GM18520 (cell line): ENCODE measurements at regions not wholly inside any gene's neighbourhood (a gene's known extent, or its start where the extent isn't known, plus 50 kb on each side); places are given as distances from the start of the nearest gene placed in this dataset.

Experiments
- ATAC-seq: cut with Tn5 transposase; IDR thresholded peaks from one replicate; pipeline ENCODE4 v1.9.1; 2021; ENCODE audit not compliant: unreplicated experiment

DNA sequence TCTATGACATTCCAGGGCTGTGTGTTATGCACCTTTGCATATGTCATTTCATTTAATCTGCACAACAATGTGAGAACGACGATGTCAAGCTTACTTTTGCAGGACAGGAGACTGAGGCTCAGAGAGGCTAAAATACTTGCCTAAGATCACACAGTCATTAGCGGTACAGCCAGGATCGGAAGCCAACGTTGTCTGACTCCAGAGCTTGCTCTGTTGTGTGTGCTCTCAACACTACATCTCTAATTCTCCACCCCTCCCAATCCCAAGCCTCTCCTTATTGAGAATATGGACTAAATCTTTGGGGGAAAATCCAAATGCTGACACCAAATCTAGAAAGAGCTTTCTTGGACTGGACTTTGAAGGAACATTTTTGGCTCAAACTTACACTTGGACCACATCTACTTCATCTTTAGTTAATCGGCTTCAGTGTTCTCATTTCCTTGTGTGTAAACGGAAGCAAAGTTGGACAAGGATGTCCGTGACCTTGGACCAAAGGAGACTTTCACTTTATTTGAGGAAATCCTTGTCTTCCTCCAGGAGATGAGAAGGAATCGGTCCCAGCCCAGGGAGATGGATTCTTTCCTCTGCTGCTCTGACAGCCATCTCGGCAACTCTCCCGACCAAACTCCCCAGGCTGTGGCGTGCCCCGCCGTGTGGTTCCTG lies 242.4 kb downstream of the LPIN1 start:
- ATAC-seq = no peak

DNA sequence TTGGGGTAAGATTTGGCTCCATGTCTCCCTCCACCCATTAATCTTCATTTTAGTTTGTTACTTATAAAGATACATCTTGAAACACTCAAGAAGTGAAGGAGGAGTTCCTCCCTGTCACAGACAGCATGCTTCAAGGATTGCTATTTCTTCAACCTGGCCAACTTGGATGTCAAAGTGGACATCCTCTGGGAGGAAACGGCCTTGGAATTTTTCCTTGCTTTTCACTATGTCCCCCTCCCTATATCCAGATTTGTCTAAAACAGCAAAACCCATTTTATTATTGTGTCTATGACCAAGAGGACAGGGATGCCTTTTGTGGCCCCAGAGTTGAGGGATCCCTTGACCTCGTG lies 242.9 kb downstream of the LPIN1 start:
- no peak for ATAC-seq

DNA sequence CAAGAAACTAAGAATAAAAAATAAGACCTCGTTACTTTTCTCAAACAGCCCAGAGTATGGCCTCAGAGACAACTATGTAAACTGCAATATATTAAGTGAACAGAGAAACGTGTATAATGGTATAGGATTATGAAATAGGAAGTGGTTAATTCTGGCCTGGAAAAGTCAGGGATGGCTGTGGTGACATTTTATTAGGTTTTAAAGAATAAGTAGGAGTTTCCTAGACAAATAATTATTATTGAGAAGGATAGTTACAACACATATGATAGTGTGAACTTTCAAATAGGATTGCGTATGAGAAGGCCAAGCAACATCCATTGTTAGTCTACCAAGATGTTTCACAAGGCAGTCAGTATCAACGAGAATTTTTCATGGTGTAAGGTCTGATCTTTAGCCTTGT lies 244.1 kb downstream of the LPIN1 start:
- ATAC-seq = no peak

DNA sequence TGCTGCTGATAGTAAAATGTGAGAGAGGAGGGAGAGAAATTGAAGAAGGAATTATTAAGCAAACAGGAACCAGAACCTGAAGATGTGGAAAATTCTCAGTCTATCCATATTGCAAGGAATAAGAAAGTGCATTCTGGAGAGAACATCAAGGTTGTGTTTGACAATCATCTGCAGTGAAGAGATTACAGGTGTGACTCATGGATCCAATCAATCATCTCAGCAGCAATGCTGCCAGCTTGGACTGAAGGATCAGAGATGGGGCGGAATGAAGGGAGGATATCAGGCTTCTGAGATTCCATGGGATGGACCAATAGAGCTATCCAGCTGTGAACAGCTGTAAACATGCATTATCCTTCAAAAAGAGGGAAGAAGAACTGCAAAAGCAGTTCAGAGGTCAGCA lies 247.3 kb downstream of the LPIN1 start:
- ATAC-seq = no peak

DNA sequence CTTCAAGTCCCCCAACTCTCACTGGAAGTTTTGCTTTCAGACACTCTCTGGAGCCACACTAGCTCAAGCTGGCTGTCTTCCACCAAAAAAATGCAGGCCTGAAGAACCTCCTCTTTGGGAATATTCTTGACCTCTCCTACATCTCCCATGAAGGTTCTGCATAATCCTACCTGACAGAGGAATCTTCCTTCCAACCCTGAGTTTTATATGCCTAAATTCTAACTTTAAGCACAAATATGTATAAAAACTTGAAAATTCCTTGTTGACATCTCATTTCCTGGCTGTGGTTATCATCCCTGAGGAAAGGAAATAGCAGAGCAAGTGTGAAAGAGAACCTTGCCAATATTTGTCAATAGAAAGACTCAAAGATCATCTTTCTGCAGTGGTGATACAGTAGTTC lies 249.0 kb downstream of the LPIN1 start:
- ATAC-seq = no peak

DNA sequence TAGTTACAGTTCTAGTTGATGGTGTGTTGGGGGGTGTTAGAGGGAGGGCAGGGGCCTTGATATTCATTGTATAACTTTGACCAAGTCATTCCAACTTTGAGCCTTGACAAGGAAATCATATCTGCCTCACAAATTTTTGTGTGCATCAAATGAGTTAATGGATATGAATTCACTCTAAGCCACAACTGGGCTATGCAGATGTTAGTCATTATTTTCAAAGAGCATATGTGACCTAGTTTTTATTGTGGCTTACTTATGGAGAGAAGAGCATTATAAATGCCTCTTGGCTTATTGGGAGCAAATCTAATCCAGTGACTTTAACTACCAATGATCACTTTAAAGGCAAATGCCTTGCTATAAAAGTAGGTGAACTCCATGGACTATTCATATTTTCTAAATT lies 250.2 kb downstream of the LPIN1 start:
- ATAC-seq = no peak

- ATAC-seq = no peak
These were observed 250.7 kb downstream of the LPIN1 start for GRCh38 chr2:11997142-11997541.

DNA sequence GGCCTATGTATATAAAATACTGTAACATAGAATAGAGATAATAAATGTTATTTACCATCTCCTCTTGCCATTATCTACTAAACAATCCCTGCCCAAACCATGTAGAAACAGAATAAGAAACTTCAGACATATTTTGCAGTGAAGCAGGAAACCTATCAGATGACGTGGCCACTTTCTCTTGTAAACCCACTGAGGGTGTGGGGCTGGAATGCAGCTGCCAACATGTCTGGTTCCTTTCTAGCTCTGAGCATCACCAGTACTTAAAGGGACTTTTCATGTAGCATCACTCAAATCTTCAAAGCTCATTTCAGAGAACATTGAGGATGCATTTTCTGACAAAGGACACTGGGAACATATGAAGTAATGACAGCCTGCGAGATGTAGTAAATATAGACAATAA lies 251.8 kb downstream of the LPIN1 start:
- no peak for ATAC-seq

GRCh38 chr2:11998626-11999378 lies 252.4 kb downstream of the LPIN1 start:
- no peak for ATAC-seq

DNA sequence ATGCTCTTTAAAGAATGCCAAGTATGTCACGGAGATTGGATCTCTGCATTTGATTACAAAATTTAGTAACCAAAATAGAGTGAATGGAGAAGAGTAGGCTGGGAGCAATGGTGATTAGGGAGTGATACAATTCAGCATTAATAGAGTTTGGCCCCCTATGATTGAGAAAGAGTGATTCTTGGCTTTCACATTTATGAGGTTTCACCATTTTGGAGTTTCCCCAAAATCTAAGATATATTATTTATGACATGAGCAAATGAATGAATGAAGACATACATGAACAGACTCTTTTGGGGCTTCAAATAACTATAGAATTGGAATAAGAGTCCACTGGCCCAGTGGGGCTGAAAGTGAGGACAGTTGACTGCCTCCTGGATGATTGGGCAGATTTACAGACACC lies 255.2 kb downstream of the LPIN1 start:
- no peak for ATAC-seq

- ATAC-seq = no peak
These were observed 255.8 kb downstream of the LPIN1 start for GRCh38 chr2:12002215-12002614.

- ATAC-seq = no peak
These were observed 258.3 kb downstream of the LPIN1 start for GRCh38 chr2:12004713-12005112.

DNA sequence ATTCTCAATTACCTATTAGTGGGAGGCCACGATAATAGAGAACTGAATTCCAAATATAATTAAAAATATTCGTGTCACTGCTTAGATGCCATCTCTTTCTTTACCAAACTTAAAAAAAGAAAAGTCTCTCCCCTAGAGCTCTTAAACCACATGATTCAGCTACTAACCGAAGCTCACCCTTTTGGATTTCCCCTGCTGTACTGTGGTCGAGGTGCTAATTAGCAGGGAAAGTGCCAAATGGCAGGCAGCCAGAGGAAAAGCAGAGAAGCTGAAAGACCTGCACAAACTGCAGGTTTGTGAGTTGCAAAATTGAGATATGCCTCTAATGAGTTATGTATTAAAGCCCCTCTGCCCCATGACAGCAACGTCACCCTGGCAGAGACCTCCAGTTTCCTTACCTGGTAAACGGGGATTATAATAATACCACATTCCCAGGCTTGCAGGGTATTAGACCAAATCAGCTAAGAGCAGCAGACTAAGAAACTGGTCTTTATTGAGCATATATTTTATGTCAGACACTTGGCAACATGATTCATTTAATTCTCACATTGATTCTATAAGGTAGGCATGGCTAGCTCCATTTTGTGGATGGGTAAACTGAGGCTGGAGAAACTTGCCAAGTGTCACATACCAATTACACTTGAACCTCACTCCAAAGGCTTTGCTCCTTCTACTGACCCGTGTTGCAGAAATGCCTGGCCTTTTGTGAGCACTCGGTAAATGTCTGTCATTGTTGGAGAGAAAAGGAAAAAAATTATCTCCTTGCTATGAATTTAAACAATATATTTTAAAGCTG lies 259.7 kb downstream of the LPIN1 start:
- ATAC-seq = peak; percentile 92

DNA sequence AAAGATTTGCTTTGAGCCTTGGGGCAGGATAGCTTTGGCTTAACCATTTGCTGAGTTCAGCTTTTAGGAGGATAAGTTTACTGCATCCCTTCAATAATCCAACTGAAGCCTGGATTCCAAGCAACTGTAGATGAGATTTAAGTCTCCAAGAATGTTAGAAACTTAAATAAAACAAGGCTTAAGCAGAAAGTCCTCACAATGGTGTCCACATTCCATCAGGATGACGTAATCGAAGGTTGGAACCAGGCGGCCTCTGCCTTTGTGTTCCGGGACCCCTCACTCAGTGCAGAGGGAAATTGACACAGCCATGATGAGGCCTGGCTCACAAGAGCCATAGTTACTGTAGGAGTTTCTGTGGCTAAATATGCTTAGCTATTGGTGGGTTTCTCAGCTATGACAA lies 260.4 kb downstream of the LPIN1 start:
- no peak for ATAC-seq

GRCh38 chr2:12007282-12007681 lies 260.9 kb downstream of the LPIN1 start:
- no peak for ATAC-seq

GRCh38 chr2:12008425-12009061 lies 262.1 kb downstream of the LPIN1 start:
- peak; percentile 54 for ATAC-seq

DNA sequence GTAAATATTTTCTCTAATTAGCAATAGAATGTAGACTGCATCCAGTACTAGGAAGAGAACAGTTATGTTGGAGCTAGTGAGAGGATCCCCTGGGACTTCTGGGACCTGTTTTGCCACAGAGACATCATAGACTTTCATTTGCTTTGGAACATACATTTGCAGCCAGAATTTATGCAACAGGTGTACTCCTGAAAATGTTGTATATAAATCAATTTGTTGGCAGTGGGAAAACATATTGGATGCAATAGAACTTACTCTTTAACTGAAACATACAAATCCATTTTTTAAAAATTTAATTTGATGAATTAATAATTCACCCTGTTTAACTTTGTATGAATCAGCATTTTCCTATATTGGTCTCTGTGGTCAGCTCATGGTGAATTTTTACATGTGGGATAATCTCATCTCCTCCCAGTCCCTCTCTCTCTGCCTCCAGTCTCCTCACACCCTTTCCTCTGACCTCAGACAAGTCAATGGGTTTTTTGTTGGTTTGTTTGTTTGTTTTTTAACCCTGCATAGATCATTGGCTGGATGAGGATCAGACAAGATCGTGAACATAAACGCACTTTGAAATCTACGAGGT lies 263.0 kb downstream of the LPIN1 start:
- no peak for ATAC-seq

DNA sequence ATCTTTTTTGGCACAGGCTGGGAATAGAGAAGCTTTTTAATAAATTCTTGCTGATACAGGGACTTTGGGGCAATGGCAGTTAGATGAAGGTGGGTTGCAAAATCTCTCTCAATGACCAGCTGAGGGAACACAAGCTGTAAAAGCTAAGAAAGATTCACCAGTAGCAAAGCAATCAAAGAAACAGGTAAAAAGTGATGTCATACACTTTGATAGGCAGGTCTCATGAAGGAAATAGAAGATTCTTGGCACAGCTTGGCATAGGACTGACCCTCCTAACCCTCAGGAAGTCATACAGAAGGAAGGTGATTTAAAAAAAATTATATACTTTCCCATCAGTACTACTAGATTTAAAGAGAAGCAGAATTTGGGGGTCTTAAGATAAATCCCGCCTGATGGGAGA lies 263.6 kb downstream of the LPIN1 start:
- ATAC-seq = no peak

- no peak for ATAC-seq
These were observed 264.3 kb downstream of the LPIN1 start for GRCh38 chr2:12010779-12011178.

DNA sequence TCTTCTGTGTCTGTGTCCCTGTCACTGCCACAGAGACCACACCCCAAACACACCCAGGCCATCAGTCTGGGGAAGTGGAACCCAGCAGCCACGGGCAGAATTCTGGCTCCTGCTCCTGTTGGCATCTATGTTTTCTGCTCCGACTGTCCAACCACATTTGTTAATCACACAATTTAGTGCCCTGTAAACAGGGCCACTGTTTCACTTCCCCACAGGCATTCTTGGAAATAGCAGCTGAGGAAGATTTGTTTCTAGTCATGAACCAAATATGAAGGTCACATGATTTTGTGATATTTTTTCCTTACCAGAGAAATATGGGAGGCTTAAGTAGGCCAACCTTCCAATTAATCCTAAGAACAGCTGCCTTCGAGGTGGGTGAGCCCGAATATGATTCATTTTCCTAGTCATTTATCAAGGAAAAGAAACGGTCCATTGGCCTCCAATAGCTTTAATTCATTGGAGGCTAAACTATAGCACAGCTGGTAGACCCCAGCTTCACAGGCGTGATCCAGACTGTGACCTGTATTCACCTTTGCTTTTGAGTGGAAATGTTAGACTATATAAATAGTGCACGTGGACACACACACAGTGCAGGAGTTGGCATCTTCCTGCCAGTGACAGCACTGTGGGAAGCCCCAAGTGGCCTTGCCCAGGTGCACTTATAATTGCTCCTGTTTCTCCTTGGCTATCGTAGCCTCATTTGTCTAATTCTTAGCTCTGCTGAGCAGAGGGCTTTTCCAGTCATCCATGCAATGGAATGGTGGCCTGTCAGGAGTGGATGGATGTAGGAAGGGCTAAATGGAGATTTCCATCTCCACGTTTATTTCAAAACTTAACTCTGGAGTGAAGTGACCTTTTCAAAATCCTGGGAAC lies 267.9 kb downstream of the LPIN1 start:
- no peak for ATAC-seq
